ENCODE measurements at regions not wholly inside any gene's neighbourhood (a gene's known extent, or its start where the extent isn't known, plus 50 kb on each side); places are given as distances from the start of the nearest gene placed in this dataset.
A peak's percentile ranks its signal among the peaks of the same experiment; 100 is the strongest.

DNA sequence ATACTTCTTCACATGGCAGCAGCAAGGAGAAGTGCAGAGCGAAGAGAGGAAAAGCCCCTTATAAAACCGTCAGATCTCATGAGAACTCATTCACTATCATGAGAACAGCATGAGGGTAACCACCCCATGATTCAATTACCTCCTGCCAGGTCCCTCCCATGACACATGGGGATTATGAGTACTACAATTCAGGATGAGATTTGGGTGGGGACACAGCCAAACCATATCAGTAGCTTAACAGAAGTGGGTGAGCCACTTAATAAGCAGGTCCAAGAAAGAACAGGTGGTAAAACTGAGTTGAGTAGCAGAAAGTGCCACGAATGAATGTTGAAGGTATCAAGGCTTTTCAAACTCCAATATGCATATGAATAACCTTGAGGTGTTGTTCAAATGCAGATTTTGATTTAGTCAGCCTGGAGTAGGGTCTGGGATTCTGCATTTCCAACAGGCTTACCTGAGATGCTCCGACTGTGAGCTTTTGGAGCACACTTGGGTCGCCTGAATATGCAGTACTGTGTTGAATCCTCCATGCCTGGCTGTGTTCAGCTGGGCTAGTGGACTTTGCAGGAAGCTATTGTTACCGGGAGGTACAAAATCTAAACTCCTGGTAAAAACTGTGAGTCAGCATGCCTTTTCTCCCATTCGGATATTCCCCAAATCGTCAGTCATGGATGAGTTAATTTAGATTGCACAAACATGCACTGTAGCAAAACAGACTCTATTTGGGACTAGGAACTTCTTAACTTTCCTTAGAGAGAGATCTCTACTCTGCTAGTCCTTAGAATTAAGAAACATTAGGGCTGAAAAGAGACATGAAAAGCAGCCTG, 69.0 kb upstream of the PRKCQ start:
- intact Hi-C loops (cut with DNase I): no loop called here
- no peaks in the 10 kb centered on the region for H3K4me1 ChIP-seq (ENCODE audit: insufficient read depth)
- no peaks in the 10 kb centered on the region for H3K9me3 ChIP-seq
- no peak overlapping the region for H3K4me3 ChIP-seq
- TF ChIP-seq POLR2A (IDR thresholded peaks at IDR 0.05) (no peak), EP300 (IDR thresholded peaks at IDR 0.05) (no peak)
- TF ChIP-seq, protein P1, sequence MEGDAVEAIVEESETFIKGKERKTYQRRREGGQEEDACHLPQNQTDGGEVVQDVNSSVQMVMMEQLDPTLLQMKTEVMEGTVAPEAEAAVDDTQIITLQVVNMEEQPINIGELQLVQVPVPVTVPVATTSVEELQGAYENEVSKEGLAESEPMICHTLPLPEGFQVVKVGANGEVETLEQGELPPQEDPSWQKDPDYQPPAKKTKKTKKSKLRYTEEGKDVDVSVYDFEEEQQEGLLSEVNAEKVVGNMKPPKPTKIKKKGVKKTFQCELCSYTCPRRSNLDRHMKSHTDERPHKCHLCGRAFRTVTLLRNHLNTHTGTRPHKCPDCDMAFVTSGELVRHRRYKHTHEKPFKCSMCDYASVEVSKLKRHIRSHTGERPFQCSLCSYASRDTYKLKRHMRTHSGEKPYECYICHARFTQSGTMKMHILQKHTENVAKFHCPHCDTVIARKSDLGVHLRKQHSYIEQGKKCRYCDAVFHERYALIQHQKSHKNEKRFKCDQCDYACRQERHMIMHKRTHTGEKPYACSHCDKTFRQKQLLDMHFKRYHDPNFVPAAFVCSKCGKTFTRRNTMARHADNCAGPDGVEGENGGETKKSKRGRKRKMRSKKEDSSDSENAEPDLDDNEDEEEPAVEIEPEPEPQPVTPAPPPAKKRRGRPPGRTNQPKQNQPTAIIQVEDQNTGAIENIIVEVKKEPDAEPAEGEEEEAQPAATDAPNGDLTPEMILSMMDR (IDR thresholded peaks at IDR 0.05): no peak
- no peak for DNase-seq
- WGBS, 3 donors: 50 to 59% (median 56%) methylated on average over 8 of the region's 8 CpGs
- H3K36me3 ChIP-seq: no peaks in the 10 kb centered on the region
- H3K27ac ChIP-seq: no peak overlapping the region
- H3K27me3 ChIP-seq: no peaks in the 10 kb centered on the region

DNA sequence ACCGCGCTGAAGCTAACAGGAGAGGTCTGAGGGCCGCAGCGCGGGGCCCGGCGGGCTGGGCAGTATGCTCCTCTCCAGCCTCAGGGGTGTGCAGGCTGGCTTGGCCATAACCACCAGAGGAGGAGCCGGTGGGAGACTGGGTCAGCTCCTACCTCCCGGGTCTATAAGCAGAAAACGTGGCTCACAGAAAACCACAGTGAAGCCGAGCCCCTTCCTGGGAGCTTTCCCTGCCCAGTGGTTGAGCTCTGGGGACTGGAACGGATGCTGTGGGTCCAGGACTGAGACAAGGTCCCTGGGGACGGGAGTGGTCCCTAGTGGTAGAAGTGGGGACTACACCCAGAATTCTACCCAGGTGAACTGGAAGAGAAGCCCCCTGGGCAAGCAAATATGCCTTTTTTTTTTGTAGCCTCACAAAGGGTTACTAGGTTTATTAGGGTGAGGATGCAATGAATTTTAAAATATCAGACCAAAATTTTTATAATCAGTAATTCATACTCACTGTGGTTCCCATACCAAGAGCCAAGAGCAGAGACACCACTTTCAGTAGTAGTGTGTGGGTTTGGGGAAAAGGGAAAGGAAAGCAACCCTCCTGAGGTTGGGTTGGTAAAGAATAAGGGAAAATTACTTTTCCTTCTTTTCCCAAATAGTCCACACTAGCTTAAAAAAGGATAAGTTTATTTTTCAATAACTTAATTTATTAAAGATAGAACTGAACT, 67.9 kb upstream of the PRKCQ start:
- H3K27me3 ChIP-seq: no peaks in the 10 kb centered on the region
- 43 to 54% (median 53%) methylated on average over 13 of the region's 13 CpGs for WGBS, 3 donors
- H3K27ac ChIP-seq: no peak overlapping the region
- no peaks in the 10 kb centered on the region for H3K36me3 ChIP-seq
- no peaks in the 10 kb centered on the region for H3K4me1 ChIP-seq (ENCODE audit: insufficient read depth)
- intact Hi-C loops (cut with DNase I): no loop called here
- TF ChIP-seq, protein P1 (IDR thresholded peaks at IDR 0.05): peak in 1 of 3 donors; percentile 8
- no peak for TF ChIP-seq POLR2A (IDR thresholded peaks at IDR 0.05)
- no peak overlapping the region for H3K4me3 ChIP-seq
- DNase-seq: no peak
- H3K9me3 ChIP-seq: no peaks in the 10 kb centered on the region

DNA sequence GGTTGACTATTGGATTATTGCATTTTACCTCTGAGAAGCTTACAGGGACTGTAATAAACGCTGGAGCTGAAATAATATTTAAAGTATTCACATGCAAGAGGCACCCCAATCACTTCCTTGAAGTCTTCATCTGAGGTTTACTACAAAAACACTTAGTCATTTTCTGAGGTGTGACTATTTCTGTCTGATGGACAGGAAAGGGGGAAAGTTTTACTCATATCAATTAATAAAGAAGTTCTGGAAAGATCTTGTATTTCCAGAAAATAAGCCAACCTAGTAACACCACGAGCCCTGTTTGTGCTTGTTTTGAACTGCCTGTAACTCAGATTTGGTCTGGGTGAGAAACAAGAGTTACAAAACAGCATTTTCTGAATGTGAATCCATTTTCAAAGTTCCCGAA, 63.9 kb upstream of the PRKCQ start:
- Histone ChIP-seq H3K9me3 (no peaks in the 10 kb centered on the region), H3K27me3 (no peaks in the 10 kb centered on the region), H3K27ac (no peak overlapping the region), H3K4me3 (no peak overlapping the region), H3K4me1 (ENCODE audit: insufficient read depth) (no peaks in the 10 kb centered on the region), H3K36me3 (no peaks in the 10 kb centered on the region)
- no peak for DNase-seq
- TF ChIP-seq POLR2A (IDR thresholded peaks at IDR 0.05) (no peak), EP300 (IDR thresholded peaks at IDR 0.05) (no peak)
- TF ChIP-seq, protein P1 (IDR thresholded peaks at IDR 0.05): no peak
- intact Hi-C loops (cut with DNase I): no loop called here
- WGBS, 3 donors: 55 to 66% (median 61%) methylated on average over 3 of the region's 3 CpGs

DNA sequence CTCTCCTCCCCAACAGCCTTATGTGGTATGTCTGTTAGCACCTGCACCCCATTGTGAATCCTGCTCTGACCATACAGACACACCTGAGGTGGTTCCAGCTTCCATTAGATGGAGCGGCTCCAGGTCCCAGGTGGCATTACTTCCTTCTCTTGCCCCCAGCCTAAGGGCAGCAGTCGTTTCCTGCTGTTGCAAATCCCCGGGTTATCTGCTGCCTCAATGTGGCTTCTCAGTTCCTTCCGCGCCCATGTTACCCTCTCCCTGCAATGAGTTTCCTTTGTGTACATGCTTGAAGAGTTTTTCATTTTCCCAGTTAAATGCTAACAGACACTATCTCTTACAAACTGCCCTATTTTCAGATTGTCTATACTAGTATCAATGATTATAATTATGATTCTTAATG, 62.8 kb upstream of the PRKCQ start:
- Histone ChIP-seq H3K9me3 (no peaks in the 10 kb centered on the region), H3K4me1 (ENCODE audit: insufficient read depth) (no peaks in the 10 kb centered on the region), H3K4me3 (no peak overlapping the region), H3K36me3 (no peaks in the 10 kb centered on the region), H3K27ac (no peak overlapping the region), H3K27me3 (no peaks in the 10 kb centered on the region)
- TF ChIP-seq EP300 (IDR thresholded peaks at IDR 0.05) (no peak), POLR2A (IDR thresholded peaks at IDR 0.05) (no peak)
- TF ChIP-seq, protein P1 (IDR thresholded peaks at IDR 0.05): no peak
- intact Hi-C loops (cut with DNase I): no loop called here
- 47 to 54% (median 47%) methylated on average over 5 of the region's 5 CpGs for WGBS, 3 donors
- DNase-seq: no peak
